Thyroid gland (tissue), 4 donors: ENCODE measurements at regions not wholly inside any gene's neighbourhood (a gene's known extent, or its start where the extent isn't known, plus 50 kb on each side); places are given as distances from the start of the nearest gene placed in this dataset.

ENCODE experiments used
- DNase-seq, 2 donors: peaks; one replicate each; pipeline ENCODE4 v3.0.0-alpha.2; 2019
- H3K27ac ChIP-seq, 3 donors: fragments of 200-600 bp; sonication (generic); 1 replicate in 2 of 3; 2 replicates in 1 of 3; pipeline ENCODE4 v1.5.1; 2016 to 2019; ENCODE audit warnings: mild to moderate bottlenecking in 1 of 3, moderate library complexity in 1 of 3
- H3K27me3 ChIP-seq: fragments of 200-600 bp; sonication (generic); one replicate; pipeline ENCODE4 v1.5.1; 2019
- H3K36me3 ChIP-seq, 2 donors: fragments of 200-600 bp; sonication (generic); one replicate each; pipeline ENCODE4 v1.5.1; 2016 to 2019
- H3K4me1 ChIP-seq, 2 donors: fragments of 200-600 bp; sonication (generic); one replicate each; pipeline ENCODE4 v1.5.1; 2017 to 2019
- H3K4me3 ChIP-seq, 3 donors: fragments of 200-600 bp; sonication (generic); replicated peaks in 1 of 3; 1 replicate in 2 of 3; 2 replicates in 1 of 3; pipeline ENCODE4 v1.5.1; 2016; ENCODE audit warnings: mild to moderate bottlenecking in 1 of 3
- H3K9me3 ChIP-seq: fragments of 200-600 bp; sonication (generic); one replicate; pipeline ENCODE4 v1.5.1; 2017
- CTCF ChIP-seq, 6 experiments: fragments of 200-600 bp in 3 of 6; fragments of 450-650 bp in 3 of 6; sonication (generic) in 3 of 6; IDR thresholded peaks; one replicate each; pipeline ENCODE4 v1.5.1; 2016 to 2019; ENCODE audit warnings: antibody characterized with exemption in 6 of 6, mild to moderate bottlenecking in 2 of 6, inconsistent platforms in 1 of 6, moderate library complexity in 1 of 6
- POLR2A ChIP-seq, 2 donors: fragments of 450-650 bp; IDR thresholded peaks; one replicate each; pipeline ENCODE4 v1.6.1; 2017; ENCODE audit warnings: antibody characterized with exemption in 2 of 2, mild to moderate bottlenecking in 2 of 2, moderate library complexity in 1 of 2
- WGBS, 2 donors: methylation state at CpG; one replicate each; pipeline ENCODE4 v1.1.5; 2017; 5-methylcytosine and 5-hydroxymethylcytosine counted together
- intact Hi-C: fragments of 100-400 bp; cut with DNase I; formaldehyde crosslinking; loops from one replicate; pipeline ENCODE4 v1.15.1; 2023

- H3K9me3 ChIP-seq: no peaks in the 10 kb centered on the region
- no peaks in the 10 kb centered on the region for H3K4me1 ChIP-seq
- no peak overlapping the region for H3K27ac ChIP-seq
- 69 to 87% methylated on average over 4 of the region's 4 CpGs for WGBS, 2 donors
- intact Hi-C loops: no loop called here
- no peak for TF ChIP-seq POLR2A (IDR thresholded peaks at IDR 0.05)
- TF ChIP-seq CTCF (IDR thresholded peaks at IDR 0.05): no peak
- H3K27me3 ChIP-seq: no peaks in the 10 kb centered on the region
- DNase-seq: no peak
- H3K36me3 ChIP-seq: no peaks in the 10 kb centered on the region
- no peak overlapping the region for H3K4me3 ChIP-seq
Observed at GRCh38 chr3:29202378-29202777, 78.5 kb upstream of the RBMS3 start.

DNA sequence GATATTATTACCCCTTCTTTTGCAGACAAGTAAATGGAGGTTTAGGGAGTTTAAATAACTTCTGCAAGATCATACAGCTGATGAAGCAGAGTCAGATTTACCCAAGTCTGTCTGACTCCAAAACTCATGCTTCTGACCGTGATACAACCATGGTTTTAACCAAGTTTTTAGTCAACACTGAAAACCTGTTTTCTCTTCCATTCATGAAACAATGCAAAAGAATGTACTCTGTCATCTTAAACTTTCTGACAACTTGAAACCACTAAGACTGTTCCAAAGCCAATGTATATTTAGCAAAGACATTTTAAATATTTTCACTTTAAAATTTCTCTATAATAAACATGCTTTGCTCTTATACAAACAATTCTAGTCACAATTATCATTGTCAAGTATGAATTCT lies 77.0 kb upstream of the RBMS3 start:
- no peak for DNase-seq
- no peak overlapping the region for H3K4me3 ChIP-seq
- no peaks in the 10 kb centered on the region for H3K27me3 ChIP-seq
- no peak overlapping the region for H3K27ac ChIP-seq
- TF ChIP-seq CTCF (IDR thresholded peaks at IDR 0.05) (no peak), POLR2A (IDR thresholded peaks at IDR 0.05) (no peak)
- intact Hi-C loops: no loop called here
- H3K4me1 ChIP-seq: no peaks in the 10 kb centered on the region
- H3K9me3 ChIP-seq: no peaks in the 10 kb centered on the region
- no peaks in the 10 kb centered on the region for H3K36me3 ChIP-seq
- WGBS, 2 donors: 96 to 97% methylated on average over 1 of the region's 1 CpG

GRCh38 chr3:29207427-29207826 lies 73.4 kb upstream of the RBMS3 start:
- DNase-seq: no peak
- WGBS, 2 donors: 88 to 96% methylated on average over 1 of the region's 1 CpG
- Histone ChIP-seq H3K9me3 (no peaks in the 10 kb centered on the region), H3K27me3 (no peaks in the 10 kb centered on the region), H3K36me3 (no peaks in the 10 kb centered on the region), H3K27ac (no peak overlapping the region), H3K4me1 (no peaks in the 10 kb centered on the region), H3K4me3 (no peak overlapping the region)
- TF ChIP-seq POLR2A (IDR thresholded peaks at IDR 0.05) (no peak), CTCF (IDR thresholded peaks at IDR 0.05) (no peak)
- intact Hi-C loops: no loop called here

DNA sequence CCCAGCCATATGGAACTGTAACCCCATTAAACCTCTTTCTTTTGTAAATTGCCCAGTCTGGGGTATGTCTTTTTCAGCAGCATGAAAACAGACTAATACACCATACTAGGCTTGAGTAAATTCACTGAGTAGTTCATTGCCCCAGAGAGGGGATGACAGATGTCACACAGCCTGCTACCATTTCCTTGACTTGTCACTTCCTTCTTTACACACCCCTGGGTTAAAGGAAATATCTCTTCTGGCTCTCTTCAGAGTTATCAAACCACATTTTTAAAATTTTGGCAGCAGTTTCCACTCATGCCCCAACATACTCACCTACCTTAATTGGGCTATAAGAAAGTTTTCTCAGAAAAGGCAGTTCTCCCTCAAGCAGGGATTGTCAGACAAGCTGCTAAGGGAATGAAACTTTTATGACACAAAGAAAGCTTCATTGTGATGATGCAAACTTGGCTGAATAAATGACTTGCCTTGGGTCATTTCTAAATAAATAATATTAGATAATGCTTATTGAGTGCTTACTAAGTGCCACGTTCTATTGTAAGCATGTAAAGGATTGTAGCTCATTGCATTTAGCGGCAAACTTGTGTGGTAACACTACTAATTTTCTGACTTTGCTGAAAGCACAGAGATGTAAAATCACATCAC lies 68.0 kb upstream of the RBMS3 start:
- Histone ChIP-seq H3K27ac (no peak overlapping the region), H3K4me3 (no peak overlapping the region), H3K4me1 (no peaks in the 10 kb centered on the region), H3K27me3 (no peaks in the 10 kb centered on the region), H3K9me3 (no peaks in the 10 kb centered on the region), H3K36me3 (no peaks in the 10 kb centered on the region)
- intact Hi-C loops: no loop called here
- WGBS, 2 donors: 89 to 92% methylated on average over 2 of the region's 2 CpGs
- no peak for DNase-seq
- TF ChIP-seq CTCF (IDR thresholded peaks at IDR 0.05) (no peak), POLR2A (IDR thresholded peaks at IDR 0.05) (no peak)

DNA sequence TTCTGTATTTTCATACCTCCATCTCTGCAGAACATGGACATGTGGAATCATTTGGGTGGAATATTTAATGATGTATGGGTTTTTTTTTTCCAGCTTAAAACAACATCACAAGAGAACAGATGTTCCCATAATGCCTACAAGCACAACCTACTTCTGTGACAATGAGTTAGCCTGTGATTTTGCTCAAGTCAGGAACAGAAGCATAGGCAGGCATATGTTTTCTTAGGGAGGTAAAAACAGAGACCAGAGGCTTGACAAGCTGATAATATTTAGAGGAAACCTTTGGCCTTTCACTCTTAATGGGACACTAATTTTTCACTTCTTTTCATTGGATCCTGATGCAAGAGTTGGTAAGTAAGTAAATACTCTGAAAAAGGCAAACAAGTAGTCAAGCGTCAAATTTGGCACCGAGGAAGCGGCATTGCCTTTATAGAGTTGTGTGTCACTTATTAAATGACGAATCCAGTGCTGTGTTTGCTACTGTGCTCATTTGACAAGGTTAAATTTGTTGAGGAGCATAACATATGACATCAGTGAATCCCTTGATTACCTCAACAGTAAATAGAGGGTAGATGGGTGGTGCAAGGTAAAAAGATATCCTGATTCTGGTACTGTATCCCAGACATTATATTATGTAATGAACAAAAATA lies 66.7 kb upstream of the RBMS3 start:
- no peak for TF ChIP-seq CTCF (IDR thresholded peaks at IDR 0.05)
- TF ChIP-seq POLR2A (IDR thresholded peaks at IDR 0.05): no peak
- Histone ChIP-seq H3K27ac (no peak overlapping the region), H3K36me3 (no peaks in the 10 kb centered on the region), H3K9me3 (no peaks in the 10 kb centered on the region), H3K27me3 (no peaks in the 10 kb centered on the region), H3K4me3 (no peak overlapping the region), H3K4me1 (no peaks in the 10 kb centered on the region)
- 98 to 99% methylated on average over 4 of the region's 4 CpGs for WGBS, 2 donors
- intact Hi-C loops: no loop called here
- no peak for DNase-seq
